ENCODE measurements at regions not wholly inside any gene's neighbourhood (a gene's known extent, or its start where the extent isn't known, plus 50 kb on each side); places are given as distances from the start of the nearest gene placed in this dataset.

GRCh38 chr1:58156831-58157230 is 389.7 kb downstream of the OMA1 start:
- no peak for DNase-seq (ENCODE audit: low spot score in 2 of 2)
- Mint-ChIP-seq H3K9me3 (no peaks in the 10 kb centered on the region), H3K36me3 (no peaks in the 10 kb centered on the region), H3K27ac (no peak overlapping the region)
- no peak for ATAC-seq

- DNase-seq (ENCODE audit: low spot score in 2 of 2) (no peak), ATAC-seq (peak in 1 of 2 donors; percentile 55)
- H3K36me3 Mint-ChIP-seq: no peaks in the 10 kb centered on the region
- no peak overlapping the region for H3K27ac Mint-ChIP-seq
- no peaks in the 10 kb centered on the region for H3K9me3 Mint-ChIP-seq
These were observed 390.4 kb downstream of the OMA1 start for GRCh38 chr1:58156124-58156468.

DNA sequence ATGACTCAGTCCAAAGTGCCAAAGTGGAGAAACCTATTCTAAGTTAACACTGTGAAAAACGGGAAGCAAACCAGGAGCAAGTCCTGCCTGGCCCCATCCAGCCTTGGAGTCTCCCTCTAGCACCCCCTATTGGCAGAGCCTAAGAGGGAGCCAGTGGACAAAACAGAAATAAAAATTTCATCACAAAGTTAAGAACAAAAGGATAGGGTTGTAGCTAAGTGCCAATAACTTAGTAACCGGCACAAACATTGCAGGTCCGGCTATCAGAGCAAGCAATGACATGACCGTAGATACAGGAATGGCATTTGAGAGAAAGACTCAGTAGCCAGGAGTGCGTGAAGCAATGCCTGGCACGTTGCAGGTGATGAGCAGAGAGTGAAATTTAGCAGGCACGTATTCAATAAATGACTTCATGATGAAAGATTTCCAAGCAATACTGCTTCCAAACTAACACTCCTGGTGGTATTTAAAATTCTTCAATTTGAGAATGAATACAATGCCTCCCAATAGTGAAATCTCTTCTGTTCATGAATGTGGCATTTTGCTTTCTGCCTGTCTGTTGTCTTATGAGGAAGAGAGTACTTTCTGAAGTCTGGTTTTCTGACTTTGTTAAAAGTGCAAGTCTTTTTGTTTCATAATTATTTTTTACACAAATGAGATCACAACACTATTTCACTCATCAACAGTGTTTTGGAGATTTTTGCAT is 391.0 kb downstream of the OMA1 start:
- peak in 1 of 2 donors; percentile 3 for DNase-seq (ENCODE audit: low spot score in 2 of 2)
- no peaks in the 10 kb centered on the region for H3K9me3 Mint-ChIP-seq
- H3K27ac Mint-ChIP-seq: no peak overlapping the region
- H3K36me3 Mint-ChIP-seq: no peaks in the 10 kb centered on the region
- ATAC-seq: peak in 1 of 2 donors; percentile 57

DNA sequence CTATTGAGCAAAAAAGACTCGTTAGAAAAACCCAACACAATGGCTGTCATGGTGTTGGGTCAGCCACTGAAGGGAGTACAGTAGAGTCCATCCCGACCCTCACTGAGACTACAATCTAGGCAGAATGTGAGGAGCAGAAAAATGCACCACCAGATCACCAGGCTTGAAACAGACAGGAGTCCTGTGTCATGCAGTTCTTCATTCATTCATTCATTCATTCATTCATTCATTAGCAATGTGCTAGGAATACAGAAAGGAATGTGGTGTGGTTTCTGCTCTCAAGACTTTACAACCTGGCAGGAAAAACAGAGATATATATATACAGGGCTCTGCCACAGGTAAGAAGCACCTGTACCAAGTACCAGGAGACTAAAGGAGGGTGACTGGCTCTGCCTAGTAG is 392.3 kb downstream of the OMA1 start:
- Mint-ChIP-seq H3K9me3 (no peaks in the 10 kb centered on the region), H3K36me3 (no peaks in the 10 kb centered on the region), H3K27ac (peak overlapping the region in 1 of 2 donors; percentile 10)
- DNase-seq (ENCODE audit: low spot score in 2 of 2): no peak
- no peak for ATAC-seq

DNA sequence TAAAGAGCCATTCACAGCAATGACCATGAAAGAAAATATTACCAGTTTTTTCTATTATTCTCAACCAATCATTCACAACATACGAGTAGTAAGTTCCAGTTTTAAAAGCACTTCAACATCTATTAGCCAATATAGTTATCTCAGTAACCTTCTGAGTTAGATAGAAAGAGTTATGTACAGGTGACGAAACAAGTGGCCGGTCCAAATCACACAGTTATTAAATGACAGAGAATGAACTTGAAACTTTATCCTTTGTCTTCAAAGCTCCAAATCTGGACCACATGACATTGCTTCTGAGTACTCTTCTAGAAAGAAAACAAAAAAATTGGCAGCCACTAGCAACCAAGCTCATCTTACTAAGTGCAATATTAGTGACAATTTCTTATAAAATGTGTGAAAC is 393.8 kb downstream of the OMA1 start:
- H3K9me3 Mint-ChIP-seq: peaks cover 0 to 5% of the 10 kb centered on the region in 2 donors
- H3K27ac Mint-ChIP-seq: no peak overlapping the region
- H3K36me3 Mint-ChIP-seq: no peaks in the 10 kb centered on the region
- no peak for DNase-seq (ENCODE audit: low spot score in 2 of 2)
- ATAC-seq: no peak

- peaks cover 0 to 5% of the 10 kb centered on the region in 2 donors for H3K9me3 Mint-ChIP-seq
- ATAC-seq (no peak), DNase-seq (ENCODE audit: low spot score in 2 of 2) (no peak)
- no peak overlapping the region for H3K27ac Mint-ChIP-seq
- H3K36me3 Mint-ChIP-seq: no peaks in the 10 kb centered on the region
These were observed 397.2 kb downstream of the OMA1 start for GRCh38 chr1:58149271-58149812.

DNA sequence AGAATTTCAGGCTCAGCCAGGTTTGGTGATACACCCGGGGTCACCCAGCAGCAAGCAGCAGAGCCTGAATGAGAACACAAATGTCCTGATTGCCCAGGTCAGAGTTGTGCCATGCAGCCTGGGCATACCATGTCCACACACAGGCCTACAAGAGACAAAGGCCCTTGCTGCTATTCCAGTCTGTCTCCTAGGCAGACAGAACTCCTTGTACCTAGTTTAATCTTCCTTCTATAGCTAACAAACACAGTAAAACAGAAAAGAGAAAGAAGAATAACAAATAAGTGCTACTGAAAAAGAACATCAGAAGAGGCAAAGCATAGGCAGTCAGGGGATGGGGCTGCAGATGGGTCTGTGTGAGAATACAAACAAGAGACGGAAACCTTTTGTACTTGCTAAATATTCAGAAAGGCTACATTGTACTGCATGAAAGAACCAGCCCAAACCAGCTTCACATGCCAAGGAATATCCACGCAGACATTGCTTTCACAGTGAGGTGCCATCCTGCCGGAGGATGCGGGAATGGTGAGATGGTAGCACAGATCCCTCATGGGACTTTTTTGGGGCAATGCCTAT is 401.7 kb downstream of the OMA1 start:
- DNase-seq (ENCODE audit: low spot score in 2 of 2): no peak
- Mint-ChIP-seq H3K27ac (no peak overlapping the region), H3K36me3 (no peaks in the 10 kb centered on the region), H3K9me3 (peaks cover 8 to 22% of the 10 kb centered on the region in 2 donors)
- no peak for ATAC-seq

DNA sequence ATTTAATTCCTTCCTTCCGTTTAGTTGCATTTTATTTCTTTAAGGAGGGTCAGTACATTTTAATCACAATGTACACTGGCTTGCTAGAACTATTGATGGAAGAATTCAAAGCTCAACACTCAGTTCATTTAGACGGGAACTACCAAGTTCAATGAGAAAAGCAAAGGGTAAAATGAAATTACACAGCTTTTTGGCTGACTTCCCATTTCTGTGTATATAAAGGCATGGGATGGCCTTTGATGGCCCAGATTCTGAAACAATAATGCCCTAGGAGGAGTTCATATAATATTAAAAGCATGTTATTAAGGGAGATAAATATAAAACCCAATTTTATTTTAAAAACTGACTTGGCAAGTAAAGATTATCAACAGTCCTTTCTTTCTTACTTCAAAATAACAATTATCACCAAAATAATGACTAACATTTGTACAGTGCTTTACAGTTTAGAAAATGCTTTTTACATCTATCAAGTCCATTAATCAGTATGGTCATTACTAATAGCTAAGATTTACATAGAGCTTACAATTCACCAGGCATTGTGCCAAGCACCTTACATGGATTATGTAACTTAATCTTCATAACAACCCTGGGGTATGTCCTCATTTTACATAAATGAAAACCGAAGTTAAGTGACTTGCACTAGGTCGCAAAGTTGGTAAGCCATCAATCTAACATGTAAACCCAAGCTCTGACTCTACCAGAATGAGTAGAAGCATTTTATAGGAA is 402.4 kb downstream of the OMA1 start:
- DNase-seq (ENCODE audit: low spot score in 2 of 2) (no peak), ATAC-seq (no peak)
- H3K9me3 Mint-ChIP-seq: peaks cover 8 to 22% of the 10 kb centered on the region in 2 donors
- H3K36me3 Mint-ChIP-seq: no peaks in the 10 kb centered on the region
- no peak overlapping the region for H3K27ac Mint-ChIP-seq

DNA sequence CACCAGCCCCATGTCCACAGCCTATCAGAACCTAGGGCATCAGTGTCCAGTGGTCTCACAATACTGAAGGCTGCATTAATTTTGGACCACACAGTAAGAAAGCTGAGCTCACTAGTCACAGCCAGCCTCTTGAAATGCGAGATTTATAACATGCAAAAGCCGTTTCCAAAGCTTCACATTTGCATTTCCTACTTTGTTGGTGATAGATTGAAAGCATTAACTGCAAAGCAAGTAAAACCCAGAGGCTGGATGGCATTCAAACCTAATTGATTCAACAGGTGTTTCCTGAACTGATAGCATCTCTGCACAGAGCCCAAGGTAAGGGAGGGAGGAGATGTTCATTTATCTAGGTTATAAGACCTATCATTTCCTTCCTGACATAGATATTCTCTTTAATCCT is 410.1 kb downstream of the OMA1 start:
- H3K36me3 Mint-ChIP-seq: peaks cover 4 to 21% of the 10 kb centered on the region in 2 donors

DNA sequence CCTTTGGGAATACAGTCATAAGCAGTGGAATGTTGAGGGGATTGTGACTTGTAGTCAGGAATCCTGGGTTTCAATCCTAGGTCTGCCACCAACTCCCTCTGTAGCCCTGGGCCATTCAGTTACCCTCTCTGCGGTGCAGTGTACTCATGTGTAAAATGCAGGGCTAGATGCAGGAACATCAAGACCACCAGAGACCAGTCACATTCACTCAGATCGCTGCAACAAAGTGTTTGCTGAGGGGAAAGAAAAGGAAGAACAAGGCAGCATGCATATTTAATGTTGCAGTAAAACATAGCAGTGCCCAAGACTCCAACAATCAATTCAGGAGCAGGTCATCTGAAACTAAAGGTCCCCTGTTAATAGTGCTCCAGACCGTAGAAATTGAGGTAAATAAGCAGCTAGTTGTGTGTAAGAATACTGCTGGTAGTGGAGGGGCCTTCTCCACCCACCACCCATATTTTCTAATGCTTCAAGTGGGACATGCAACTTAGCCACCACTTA is 410.7 kb downstream of the OMA1 start:
- no peak overlapping the region for H3K27ac Mint-ChIP-seq

More for the DNA sequence above, 410.1 kb downstream of the OMA1 start:
- DNase-seq (ENCODE audit: low spot score in 2 of 2): no peak
- H3K27ac Mint-ChIP-seq: no peak overlapping the region
- H3K9me3 Mint-ChIP-seq: peaks cover 17 to 41% of the 10 kb centered on the region in 2 donors
- ATAC-seq: no peak

DNA sequence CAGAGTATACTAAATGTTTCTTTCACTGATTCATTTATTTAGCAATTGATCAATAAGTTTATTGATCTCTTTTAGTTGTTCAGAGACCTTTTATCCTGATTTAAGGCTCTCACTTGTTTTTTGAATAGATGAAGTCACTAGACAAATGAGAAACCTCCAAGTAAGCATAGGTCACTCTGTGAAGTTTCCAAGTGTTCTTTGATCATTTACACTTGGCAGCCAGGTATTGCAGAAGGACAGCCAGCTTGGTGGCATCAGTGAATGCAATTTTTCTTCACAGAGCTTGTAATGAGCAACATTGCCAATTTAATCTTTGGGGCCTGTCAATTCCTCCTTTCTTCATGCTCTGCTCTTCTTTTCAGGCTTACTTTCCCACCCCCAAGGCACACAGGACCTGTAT is 413.0 kb downstream of the OMA1 start:
- Mint-ChIP-seq H3K27ac (no peak overlapping the region), H3K36me3 (peaks cover 4 to 21% of the 10 kb centered on the region in 2 donors), H3K9me3 (peaks cover 9 to 27% of the 10 kb centered on the region in 2 donors)
- ATAC-seq (no peak), DNase-seq (ENCODE audit: low spot score in 2 of 2) (no peak)

More for the DNA sequence above, 410.7 kb downstream of the OMA1 start:
- H3K36me3 Mint-ChIP-seq: peaks cover 4 to 21% of the 10 kb centered on the region in 2 donors
- peaks cover 14 to 39% of the 10 kb centered on the region in 2 donors for H3K9me3 Mint-ChIP-seq
- DNase-seq (ENCODE audit: low spot score in 2 of 2) (no peak), ATAC-seq (no peak)

DNA sequence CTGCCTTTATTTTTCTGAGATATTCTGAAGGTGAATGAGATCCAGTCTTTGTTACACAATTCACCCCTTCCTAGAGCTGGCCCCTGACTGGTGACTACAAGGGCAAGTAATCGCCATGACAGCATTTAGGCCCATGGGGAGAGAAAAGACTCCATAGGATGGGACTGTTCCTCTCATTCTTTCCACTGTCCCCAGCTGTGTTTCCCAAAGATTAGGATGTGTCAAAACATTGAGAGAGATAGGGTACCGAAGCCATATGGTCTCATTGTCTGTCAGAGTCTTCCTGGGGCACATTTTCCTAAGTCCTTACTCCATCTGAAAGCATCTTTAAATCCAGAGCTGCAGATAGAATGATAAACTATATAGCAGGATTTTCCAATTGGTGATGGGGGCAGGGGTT is 423.5 kb downstream of the OMA1 start:
- no peaks in the 10 kb centered on the region for H3K36me3 Mint-ChIP-seq
- DNase-seq (ENCODE audit: low spot score in 2 of 2) (no peak), ATAC-seq (no peak)
- no peaks in the 10 kb centered on the region for H3K9me3 Mint-ChIP-seq
- no peak overlapping the region for H3K27ac Mint-ChIP-seq

DNA sequence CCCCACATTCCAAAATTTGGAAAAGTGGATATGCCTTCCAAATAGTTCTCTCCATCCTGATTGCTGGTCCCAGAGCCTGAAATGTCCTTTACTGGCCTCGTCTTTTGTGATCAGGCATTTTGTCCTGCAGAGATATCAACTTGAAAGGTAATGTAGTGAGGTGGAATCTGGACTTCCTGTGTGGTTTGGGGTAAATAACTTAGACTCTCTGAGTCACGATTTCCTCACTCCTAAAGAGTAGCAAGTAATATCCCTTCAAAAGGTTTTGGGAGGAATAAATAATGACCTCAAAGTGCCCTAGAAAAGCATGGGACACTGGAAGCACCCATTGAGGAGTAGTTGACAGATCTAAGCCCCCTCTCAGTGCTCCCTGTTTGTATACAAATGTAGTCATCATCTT is 426.6 kb downstream of the OMA1 start:
- Mint-ChIP-seq H3K27ac (no peak overlapping the region), H3K9me3 (no peaks in the 10 kb centered on the region)
- no peak for ATAC-seq

DNA sequence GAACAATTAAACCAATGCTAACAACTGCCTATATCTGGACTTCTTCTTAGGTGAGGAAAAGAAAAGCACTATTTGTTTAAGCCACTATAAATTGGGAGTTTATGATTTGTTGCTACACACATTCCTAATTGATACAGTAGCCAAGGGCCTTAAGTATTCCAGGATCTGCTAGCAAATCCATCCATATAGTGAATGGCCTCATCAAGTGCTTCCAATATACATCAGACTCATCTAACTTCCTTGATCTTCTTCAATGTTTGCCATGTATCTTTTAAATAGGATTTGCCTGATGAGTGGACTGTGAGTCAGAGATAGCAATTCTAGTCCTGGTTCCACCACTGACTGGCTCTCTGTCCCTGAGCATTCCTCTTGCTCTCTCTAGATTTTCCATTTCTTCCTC is 430.2 kb downstream of the OMA1 start:
- no peak for ATAC-seq
- no peak for DNase-seq (ENCODE audit: low spot score in 2 of 2)
- no peak overlapping the region for H3K27ac Mint-ChIP-seq
- H3K9me3 Mint-ChIP-seq: peaks cover 8 to 12% of the 10 kb centered on the region in 2 donors
- H3K36me3 Mint-ChIP-seq: peaks cover 0 to 10% of the 10 kb centered on the region in 2 donors

More for the DNA sequence above, 426.6 kb downstream of the OMA1 start:
- DNase-seq (ENCODE audit: low spot score in 2 of 2): no peak
- H3K36me3 Mint-ChIP-seq: no peaks in the 10 kb centered on the region

- peaks cover 7 to 11% of the 10 kb centered on the region in 2 donors for H3K9me3 Mint-ChIP-seq
These were observed 436.8 kb downstream of the OMA1 start for GRCh38 chr1:58109646-58110200.

DNA sequence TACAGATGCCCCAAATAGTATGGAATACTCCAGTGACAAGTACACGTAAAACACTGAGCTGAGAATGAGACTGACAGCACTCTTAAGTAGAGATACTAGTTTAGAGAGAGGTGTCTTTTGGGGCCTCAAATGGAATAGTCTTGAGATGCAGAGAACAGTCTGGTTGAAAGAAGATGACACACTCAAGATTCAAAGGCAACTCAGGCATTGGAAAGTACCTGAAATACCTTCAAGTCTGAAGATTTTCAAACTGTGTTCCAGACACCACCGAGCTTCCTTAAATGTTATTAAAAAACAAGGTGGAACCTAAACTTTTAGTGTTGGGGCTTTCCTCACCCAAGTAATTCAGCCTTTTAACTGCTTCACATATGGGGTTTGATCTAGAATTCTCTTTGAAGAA is 437.7 kb downstream of the OMA1 start:
- Mint-ChIP-seq H3K9me3 (peaks cover 0 to 4% of the 10 kb centered on the region in 2 donors), H3K36me3 (peaks cover 0 to 4% of the 10 kb centered on the region in 2 donors), H3K27ac (no peak overlapping the region)
- DNase-seq (ENCODE audit: low spot score in 2 of 2) (no peak), ATAC-seq (no peak)

More at GRCh38 chr1:58109646-58110200, 436.8 kb downstream of the OMA1 start:
- no peak for ATAC-seq
- DNase-seq (ENCODE audit: low spot score in 2 of 2): no peak
- peaks cover 0 to 8% of the 10 kb centered on the region in 2 donors for H3K36me3 Mint-ChIP-seq
- H3K27ac Mint-ChIP-seq: no peak overlapping the region

DNA sequence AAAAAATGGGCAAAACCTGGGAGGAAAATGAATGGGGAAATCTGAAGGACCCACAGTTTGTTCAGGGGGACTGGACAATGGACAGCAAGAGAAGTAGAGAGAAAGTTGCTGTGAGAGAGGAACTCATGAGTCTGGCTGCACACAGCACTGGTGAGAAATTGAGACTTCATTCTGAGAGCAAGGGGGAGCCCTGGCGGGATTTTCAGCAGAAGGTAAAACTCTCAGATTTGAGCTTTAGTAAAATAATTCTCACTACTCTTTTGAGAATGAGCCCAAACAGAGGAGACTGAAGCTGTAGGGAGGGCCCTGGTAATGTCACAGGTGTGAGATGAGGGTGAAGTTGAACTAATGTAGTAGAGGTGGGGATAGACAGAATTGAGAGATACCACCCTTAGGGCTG is 438.6 kb downstream of the OMA1 start:
- DNase-seq (ENCODE audit: low spot score in 2 of 2) (no peak), ATAC-seq (no peak)
- Mint-ChIP-seq H3K36me3 (peaks cover 0 to 4% of the 10 kb centered on the region in 2 donors), H3K9me3 (peaks cover 0 to 3% of the 10 kb centered on the region in 2 donors), H3K27ac (no peak overlapping the region)

Measured in activated naive CD4-positive, alpha-beta T cell treated with anti-CD3 and anti-CD28 coated beads, Interleukin-2, amount 50 U/mL, for 72 hours (primary cell).